Activated CD4-positive, CD25-positive, alpha-beta regulatory T cell treated with anti-CD3 and anti-CD28 coated beads, Interleukin-2, amount 50 U/mL, for 24 hours (primary cell): ENCODE measurements at regions not wholly inside any gene's neighbourhood (a gene's known extent, or its start where the extent isn't known, plus 50 kb on each side); places are given as distances from the start of the nearest gene placed in this dataset.
"Not testable (repeated sequence)": the region's sequence is repeated elsewhere in the genome, so short reads cannot be mapped to it uniquely, and the experiment has no call there.

Experiments
- ATAC-seq, 2 donors: fragments of 150-1000 bp; cut with Tn5 transposase; one replicate each; pipeline ENCODE4 v1.10.0; 2021; ENCODE audit warnings: mild to moderate bottlenecking in 1 of 2, moderate library complexity in 1 of 2

- no peak for ATAC-seq
Observed at GRCh38 chr4:57374866-57375595, 264.8 kb upstream of the IGFBP7 start.

- ATAC-seq = no peak
Observed at GRCh38 chr4:57373991-57374390, 263.8 kb upstream of the IGFBP7 start.

DNA sequence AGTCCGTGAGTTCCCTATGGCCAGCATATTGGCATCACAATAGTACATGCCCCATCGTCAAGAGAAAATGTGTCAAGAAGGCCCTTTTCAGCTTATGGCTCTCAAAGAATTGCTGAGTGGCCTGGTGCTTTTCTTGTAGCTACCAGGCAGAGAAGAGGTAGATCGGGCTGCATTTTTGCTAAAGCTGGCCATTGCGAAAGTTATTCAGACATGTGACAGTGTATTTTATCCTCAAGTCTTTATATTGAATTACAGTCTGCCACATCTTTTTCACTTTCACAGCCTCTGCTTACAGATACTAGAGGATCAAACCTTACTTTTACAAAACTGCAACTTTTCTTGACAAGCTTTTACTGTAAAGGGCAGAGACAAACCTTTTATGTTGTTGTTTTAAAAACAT, 261.5 kb upstream of the IGFBP7 start:
- ATAC-seq = no peak

DNA sequence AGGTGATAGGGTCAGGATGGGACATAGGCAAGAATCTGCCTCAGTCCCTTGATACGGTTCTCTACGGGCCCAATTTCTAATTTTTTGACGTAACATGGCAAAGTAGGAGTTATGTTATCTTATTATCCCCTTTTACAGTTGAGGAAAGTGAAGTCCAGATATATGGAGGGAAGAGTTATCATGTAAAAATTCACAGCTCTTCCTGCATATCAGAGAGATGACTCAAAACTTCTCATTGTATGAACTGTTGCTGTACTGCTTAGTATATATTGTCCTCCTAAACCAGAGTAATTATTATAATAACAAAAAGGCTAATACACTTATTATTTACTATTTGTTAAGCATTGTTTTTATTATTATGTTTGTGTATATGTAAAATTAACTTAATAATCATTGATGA, 260.5 kb upstream of the IGFBP7 start:
- ATAC-seq = no peak

GRCh38 chr4:57369446-57369845, 259.3 kb upstream of the IGFBP7 start:
- ATAC-seq = no peak

DNA sequence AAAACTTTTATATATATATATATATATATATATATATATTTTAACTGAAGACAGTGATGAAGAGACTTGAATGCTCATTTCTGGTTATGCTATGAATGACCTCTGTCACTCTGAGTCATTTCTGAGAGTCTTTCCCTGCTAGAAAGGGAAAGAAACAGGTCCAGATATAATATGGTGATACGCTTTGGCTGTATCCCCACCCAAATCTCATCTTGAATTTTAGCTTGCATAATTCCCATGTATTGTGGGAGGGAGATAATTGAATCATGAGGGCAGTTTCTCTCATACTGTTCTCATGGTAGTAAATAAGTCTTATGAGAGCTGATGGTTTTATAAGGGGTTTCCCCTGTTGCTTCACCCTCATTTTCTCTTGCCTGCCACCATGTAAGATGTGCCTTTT, 254.1 kb upstream of the IGFBP7 start:
- ATAC-seq = no peak

DNA sequence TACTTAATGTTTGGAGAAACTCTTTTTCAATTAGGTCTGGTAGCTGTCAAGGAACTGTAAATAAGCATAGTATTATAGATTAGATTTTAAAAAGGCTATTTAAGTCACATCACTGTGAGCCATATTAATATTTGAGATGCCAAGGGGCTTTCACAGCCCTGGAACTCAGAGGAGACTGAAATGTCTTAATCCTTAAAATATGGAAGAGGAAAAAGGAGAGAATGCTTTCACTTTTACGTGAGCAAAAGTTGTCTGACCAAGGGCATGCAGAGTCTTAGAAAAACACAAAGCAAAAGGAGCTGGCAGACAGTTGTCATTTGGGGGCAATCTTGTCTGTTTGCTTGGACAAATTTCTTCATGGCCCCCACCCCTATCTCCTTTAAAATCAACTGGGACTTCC, 253.2 kb upstream of the IGFBP7 start:
- ATAC-seq = no peak

- ATAC-seq = no peak
Observed at GRCh38 chr4:57360681-57361080, 250.5 kb upstream of the IGFBP7 start.

- ATAC-seq = no peak
Observed at GRCh38 chr4:57355101-57355665, 245.0 kb upstream of the IGFBP7 start.

DNA sequence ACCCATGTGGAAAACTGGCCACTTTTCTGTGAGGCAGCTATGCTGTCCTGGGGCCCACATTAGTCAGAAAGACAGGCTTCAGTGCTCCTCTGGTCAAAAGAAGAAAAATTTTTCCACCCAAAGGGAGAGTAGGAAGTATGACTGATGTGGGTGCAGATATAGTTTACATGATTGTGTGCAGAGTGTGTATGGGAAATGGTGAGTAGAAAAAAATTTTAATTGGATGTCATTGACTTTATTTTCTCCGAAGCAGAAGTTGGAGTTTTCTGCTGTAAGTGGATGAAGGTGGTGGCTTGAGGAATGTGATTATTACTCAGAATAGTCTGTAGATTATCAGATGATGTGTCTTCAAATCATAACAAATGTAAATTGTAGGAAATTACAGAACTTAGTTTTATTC, 241.5 kb upstream of the IGFBP7 start:
- no peak for ATAC-seq

DNA sequence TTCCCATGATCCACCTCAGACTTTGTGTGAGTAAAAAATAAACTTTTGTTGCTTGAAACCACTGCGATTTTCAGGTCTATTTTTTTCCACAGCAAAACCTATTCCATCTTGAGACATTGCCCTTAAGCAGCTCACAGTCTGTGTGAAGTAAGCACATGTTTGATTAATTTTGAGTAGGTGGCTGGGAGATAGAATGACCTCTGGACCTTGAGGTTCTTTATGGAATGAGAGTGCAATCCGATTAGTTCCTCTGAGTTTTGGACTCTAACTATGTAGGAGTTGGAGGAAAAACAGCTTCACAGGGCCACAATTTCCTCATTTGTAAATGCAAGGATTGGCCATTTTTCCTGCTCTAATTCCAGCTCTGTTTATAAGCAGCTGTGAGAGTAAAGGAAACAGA, 234.1 kb upstream of the IGFBP7 start:
- no peak for ATAC-seq

- no peak for ATAC-seq
Observed at GRCh38 chr4:57342411-57342810, 232.2 kb upstream of the IGFBP7 start.

DNA sequence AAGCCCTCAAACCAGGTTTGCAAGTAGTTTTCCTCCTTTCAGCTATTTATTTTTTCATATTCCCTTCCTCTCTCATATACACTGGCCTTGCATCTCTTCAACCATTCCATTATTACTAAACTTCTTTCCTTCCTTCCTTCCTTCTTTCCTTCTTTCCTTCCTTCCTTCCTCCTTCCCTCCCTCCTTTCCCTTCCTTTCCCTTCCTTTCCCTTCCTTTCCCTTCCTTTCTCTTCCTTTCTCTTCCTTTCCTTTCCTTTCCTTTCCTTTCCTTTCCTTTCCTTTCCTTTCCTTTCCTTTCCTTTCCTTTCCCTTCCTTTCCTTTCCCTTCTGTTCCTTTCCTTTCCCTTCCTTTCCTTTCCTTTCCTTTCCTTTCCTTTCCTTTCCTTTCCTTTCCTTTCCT, 228.7 kb upstream of the IGFBP7 start:
- not testable (repeated sequence) for ATAC-seq

GRCh38 chr4:57333684-57334083, 223.5 kb upstream of the IGFBP7 start:
- no peak for ATAC-seq

DNA sequence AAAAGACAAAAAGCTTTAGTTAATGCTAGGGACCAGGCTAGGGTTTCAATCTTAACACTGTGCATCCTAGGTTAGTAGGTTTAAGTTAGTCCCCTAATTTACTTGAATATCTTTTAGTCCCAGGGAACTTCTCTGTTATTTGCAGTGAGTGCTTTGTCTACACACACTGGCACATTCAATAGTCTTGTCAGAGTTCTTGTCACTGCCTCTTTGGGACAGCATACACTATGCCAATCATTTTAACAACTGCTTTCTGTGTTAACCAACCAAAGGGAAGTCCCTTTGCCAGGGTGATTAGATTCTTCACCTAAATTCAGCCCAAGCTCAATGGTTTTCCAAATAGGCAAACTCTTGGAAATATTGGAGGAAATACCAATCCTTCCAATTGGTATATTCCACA, 221.8 kb upstream of the IGFBP7 start:
- ATAC-seq = no peak

DNA sequence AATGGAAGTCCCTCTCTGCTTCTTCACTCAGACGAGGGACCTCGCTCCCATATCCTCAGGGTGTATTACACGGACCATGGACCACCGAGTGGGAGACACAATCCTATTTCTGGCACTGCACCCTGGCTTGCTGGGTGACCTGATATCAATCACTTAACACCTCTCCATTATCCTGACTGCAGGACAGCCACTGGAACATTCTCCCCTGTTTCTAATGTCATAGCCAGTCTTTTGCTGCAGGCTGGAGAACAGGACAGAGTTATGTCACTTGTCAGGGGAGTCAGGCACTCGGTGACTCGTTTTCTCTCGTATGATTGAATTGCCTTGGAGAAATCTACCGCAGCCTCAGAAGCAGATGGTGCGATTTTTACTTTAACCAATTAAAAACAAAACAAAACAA, 219.1 kb upstream of the IGFBP7 start:
- ATAC-seq = no peak

GRCh38 chr4:57324673-57325307, 214.6 kb upstream of the IGFBP7 start:
- no peak for ATAC-seq

- no peak for ATAC-seq
Observed at GRCh38 chr4:57320849-57321248, 210.7 kb upstream of the IGFBP7 start.

DNA sequence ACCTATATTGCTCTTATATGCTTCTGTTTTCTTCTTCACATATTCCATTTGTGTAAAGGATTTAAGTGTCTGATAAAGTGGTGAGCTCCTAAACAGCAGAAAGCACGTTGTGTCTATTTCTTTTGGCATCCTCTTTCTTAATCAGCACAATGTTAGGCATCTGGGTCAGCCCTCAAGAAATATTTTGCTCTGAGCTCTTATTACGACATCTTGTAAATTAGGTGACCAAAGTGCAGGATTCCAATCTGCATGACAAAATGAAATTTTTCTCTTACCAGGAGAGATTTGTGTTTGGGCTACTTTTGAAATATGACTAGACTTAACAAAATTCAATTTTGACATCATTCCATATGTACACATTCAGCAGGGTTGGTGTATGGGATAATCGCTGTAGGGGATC, 210.0 kb upstream of the IGFBP7 start:
- ATAC-seq = no peak

- no peak for ATAC-seq
Observed at GRCh38 chr4:57318703-57319102, 208.5 kb upstream of the IGFBP7 start.

GRCh38 chr4:57314636-57315035, 204.5 kb upstream of the IGFBP7 start:
- ATAC-seq = no peak

DNA sequence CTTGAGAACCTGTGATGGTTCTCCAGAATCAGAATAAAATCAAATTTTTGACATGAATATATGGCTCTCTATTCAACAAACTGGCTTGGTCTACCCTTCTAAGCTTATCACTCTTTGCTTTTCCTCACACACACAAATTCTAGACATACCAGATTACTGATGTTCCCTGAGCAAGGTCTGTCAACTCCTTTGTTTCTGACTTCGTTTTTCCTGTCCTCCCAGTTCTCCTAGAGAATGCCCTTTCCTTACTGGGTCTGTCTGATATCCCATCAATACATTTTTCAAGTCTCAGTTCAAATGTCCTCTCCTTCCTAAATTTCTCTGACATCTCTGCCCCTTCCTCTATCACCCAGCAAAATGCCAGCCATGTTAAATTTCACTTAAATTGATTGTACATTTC, 202.1 kb upstream of the IGFBP7 start:
- ATAC-seq = no peak

DNA sequence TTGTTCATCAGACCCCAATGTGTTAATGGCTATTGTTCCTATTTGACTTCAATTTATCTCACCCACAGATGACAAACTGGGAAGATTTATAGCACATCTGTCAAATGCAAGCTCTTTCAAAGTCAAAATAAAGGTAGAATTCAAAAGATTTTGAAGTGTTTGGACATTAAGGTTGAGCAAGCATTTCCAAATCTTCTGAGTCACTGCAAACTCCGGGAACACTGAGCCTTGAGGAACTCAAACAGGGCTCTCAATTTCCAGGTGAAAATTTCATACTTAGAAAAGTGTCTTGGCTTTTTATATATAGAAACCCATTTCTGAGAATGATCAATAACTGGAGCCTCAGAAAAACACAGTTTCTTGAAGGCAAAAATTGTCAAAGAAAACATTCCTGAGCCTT, 199.5 kb upstream of the IGFBP7 start:
- ATAC-seq = no peak

- ATAC-seq = no peak
Observed at GRCh38 chr4:57308301-57308700, 198.1 kb upstream of the IGFBP7 start.

- no peak for ATAC-seq
Observed at GRCh38 chr4:57305836-57306235, 195.7 kb upstream of the IGFBP7 start.
